Nephron progenitor cell (in vitro differentiated cells): ENCODE measurements at regions not wholly inside any gene's neighbourhood (a gene's known extent, or its start where the extent isn't known, plus 50 kb on each side); places are given as distances from the start of the nearest gene placed in this dataset.
A peak's percentile ranks its signal among the peaks of the same experiment; 100 is the strongest.
"Not testable (repeated sequence)": the region's sequence is repeated elsewhere in the genome, so short reads cannot be mapped to it uniquely, and the experiment has no call there.

Experiments
- DNase-seq: peaks from one replicate; pipeline ENCODE4 v3.0.0; 2021
- H3K27ac Mint-ChIP-seq: 2 replicates; pipeline ENCODE4 v1.8.0; 2021; ENCODE audit warnings: mild to moderate bottlenecking, moderate library complexity, mixed read lengths
- H3K27me3 Mint-ChIP-seq: 2 replicates; pipeline ENCODE4 v1.8.0; 2021; ENCODE audit warnings: mild to moderate bottlenecking, low read depth, mixed read lengths; ENCODE audit not compliant: poor library complexity
- H3K36me3 Mint-ChIP-seq: 2 replicates; pipeline ENCODE4 v1.8.0; 2021; ENCODE audit warnings: low read depth, mixed read lengths
- H3K4me1 Mint-ChIP-seq: 2 replicates; pipeline ENCODE4 v1.8.0; 2021; ENCODE audit warnings: mixed read lengths
- H3K4me3 Mint-ChIP-seq: 2 replicates; pipeline ENCODE4 v1.8.0; 2021; ENCODE audit warnings: mild to moderate bottlenecking, moderate library complexity, mixed read lengths
- H3K9me3 Mint-ChIP-seq: 2 replicates; pipeline ENCODE4 v1.8.0; 2021; ENCODE audit warnings: mild to moderate bottlenecking, moderate library complexity, mixed read lengths
- CTCF ChIP-seq: fragments of 200-600 bp; sonication (generic); IDR thresholded peaks from 2 replicates; pipeline ENCODE4 v1.5.0; 2021; ENCODE audit warnings: antibody characterized with exemption

GRCh38 chr5:136754216-136754615 is 388.9 kb upstream of the TRPC7 start:
- Mint-ChIP-seq H3K36me3 (no peaks in the 10 kb centered on the region), H3K27ac (no peak overlapping the region), H3K4me1 (peaks cover under 1% of the 10 kb centered on the region), H3K9me3 (peaks cover 6% of the 10 kb centered on the region), H3K27me3 (no peaks in the 10 kb centered on the region), H3K4me3 (no peak overlapping the region)
- no peak for DNase-seq
- TF ChIP-seq CTCF = no peak

GRCh38 chr5:136750224-136750862 is 385.0 kb upstream of the TRPC7 start:
- no peaks in the 10 kb centered on the region for H3K27me3 Mint-ChIP-seq
- DNase-seq = no peak
- no peak overlapping the region for H3K4me3 Mint-ChIP-seq
- H3K36me3 Mint-ChIP-seq = no peaks in the 10 kb centered on the region
- H3K4me1 Mint-ChIP-seq = peaks cover 4% of the 10 kb centered on the region
- H3K9me3 Mint-ChIP-seq = peaks cover 14% of the 10 kb centered on the region
- H3K27ac Mint-ChIP-seq = no peak overlapping the region
- no peak for TF ChIP-seq CTCF

GRCh38 chr5:136749016-136749415 is 383.7 kb upstream of the TRPC7 start:
- DNase-seq = no peak
- Mint-ChIP-seq H3K36me3 (peaks cover 1% of the 10 kb centered on the region), H3K4me1 (peaks cover 4% of the 10 kb centered on the region), H3K4me3 (no peak overlapping the region), H3K27ac (no peak overlapping the region), H3K9me3 (peaks cover 18% of the 10 kb centered on the region), H3K27me3 (no peaks in the 10 kb centered on the region)
- no peak for TF ChIP-seq CTCF

DNA sequence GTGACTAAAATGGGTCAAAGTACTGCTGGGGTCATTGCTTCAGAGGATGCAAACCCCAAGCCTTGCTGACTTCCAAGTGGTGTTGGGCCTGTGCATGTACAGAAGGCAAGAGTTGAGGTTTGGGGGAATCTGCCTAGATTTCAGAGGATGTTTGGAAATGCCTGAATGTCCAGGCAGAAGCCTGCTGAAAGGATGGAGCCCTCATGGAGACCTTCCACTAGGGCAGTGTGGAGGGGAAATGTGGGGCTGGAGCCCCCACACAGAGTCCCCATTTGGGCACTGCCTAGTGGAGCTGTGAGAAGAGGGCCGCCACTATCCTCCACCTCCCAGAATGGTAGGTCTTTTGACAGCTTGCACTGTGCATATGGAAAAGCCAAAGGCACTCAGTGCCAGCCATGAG is 377.7 kb upstream of the TRPC7 start:
- H3K4me3 Mint-ChIP-seq = no peak overlapping the region
- no peak for DNase-seq
- H3K4me1 Mint-ChIP-seq = no peaks in the 10 kb centered on the region
- no peak overlapping the region for H3K27ac Mint-ChIP-seq
- H3K36me3 Mint-ChIP-seq = peaks cover 15% of the 10 kb centered on the region
- no peaks in the 10 kb centered on the region for H3K27me3 Mint-ChIP-seq
- no peak for TF ChIP-seq CTCF
- H3K9me3 Mint-ChIP-seq = peaks cover 49% of the 10 kb centered on the region

- peaks cover 43% of the 10 kb centered on the region for H3K9me3 Mint-ChIP-seq
- H3K4me1 Mint-ChIP-seq = peaks cover 9% of the 10 kb centered on the region
- no peaks in the 10 kb centered on the region for H3K27me3 Mint-ChIP-seq
- H3K4me3 Mint-ChIP-seq = no peak overlapping the region
- no peak for TF ChIP-seq CTCF
- H3K27ac Mint-ChIP-seq = no peak overlapping the region
- no peak for DNase-seq
- peaks cover 15% of the 10 kb centered on the region for H3K36me3 Mint-ChIP-seq
Measured at GRCh38 chr5:136740228-136740627, 374.9 kb upstream of the TRPC7 start.

DNA sequence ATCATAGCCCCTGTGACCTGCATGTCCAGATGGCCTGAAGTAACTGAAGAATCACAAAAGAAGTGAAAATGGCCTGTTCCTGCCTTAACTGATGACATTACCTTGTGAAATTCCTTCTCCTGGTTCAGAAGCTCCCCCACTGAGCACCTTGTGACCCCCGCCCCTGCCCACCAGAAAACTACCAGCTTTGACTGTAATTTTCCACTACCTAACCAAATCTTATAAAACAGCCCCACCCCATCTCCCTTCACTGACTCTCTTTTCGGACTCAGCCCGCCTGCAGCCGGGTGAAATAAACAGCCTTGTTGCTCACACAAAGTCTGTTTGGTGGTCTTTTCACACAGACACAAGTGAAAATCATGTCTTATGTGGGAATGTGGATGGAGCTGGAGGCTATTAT is 373.9 kb upstream of the TRPC7 start:
- peaks cover 41% of the 10 kb centered on the region for H3K9me3 Mint-ChIP-seq
- H3K4me3 Mint-ChIP-seq, DNase-seq, H3K27me3 Mint-ChIP-seq: not testable (repeated sequence)
- peaks cover 15% of the 10 kb centered on the region for H3K4me1 Mint-ChIP-seq
- H3K27ac Mint-ChIP-seq = peak overlapping the region; percentile 44
- H3K36me3 Mint-ChIP-seq = peaks cover 15% of the 10 kb centered on the region
